ENCODE measurements at regions not wholly inside any gene's neighbourhood (a gene's known extent, or its start where the extent isn't known, plus 50 kb on each side); places are given as distances from the start of the nearest gene placed in this dataset.

GRCh38 chr10:60466267-60467201 lies 76.9 kb upstream of the ANK3 start:
- TF ChIP-seq, protein P1, sequence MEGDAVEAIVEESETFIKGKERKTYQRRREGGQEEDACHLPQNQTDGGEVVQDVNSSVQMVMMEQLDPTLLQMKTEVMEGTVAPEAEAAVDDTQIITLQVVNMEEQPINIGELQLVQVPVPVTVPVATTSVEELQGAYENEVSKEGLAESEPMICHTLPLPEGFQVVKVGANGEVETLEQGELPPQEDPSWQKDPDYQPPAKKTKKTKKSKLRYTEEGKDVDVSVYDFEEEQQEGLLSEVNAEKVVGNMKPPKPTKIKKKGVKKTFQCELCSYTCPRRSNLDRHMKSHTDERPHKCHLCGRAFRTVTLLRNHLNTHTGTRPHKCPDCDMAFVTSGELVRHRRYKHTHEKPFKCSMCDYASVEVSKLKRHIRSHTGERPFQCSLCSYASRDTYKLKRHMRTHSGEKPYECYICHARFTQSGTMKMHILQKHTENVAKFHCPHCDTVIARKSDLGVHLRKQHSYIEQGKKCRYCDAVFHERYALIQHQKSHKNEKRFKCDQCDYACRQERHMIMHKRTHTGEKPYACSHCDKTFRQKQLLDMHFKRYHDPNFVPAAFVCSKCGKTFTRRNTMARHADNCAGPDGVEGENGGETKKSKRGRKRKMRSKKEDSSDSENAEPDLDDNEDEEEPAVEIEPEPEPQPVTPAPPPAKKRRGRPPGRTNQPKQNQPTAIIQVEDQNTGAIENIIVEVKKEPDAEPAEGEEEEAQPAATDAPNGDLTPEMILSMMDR (IDR thresholded peaks at IDR 0.05; ENCODE audit: low read depth, low read length): no peak
- no peak for TF ChIP-seq EZH2phosphoT487 (IDR thresholded peaks at IDR 0.05; ENCODE audit: low read depth)
- Histone ChIP-seq H3K9ac (ENCODE audit: low read length) (no peak overlapping the region), H3K36me3 (replicated peaks; ENCODE audit: low read depth, low read length) (no peaks in the 10 kb centered on the region), H3K9me3 (ENCODE audit: insufficient read depth, low read length) (no peaks in the 10 kb centered on the region), H3K79me2 (ENCODE audit: low read length) (no peaks in the 10 kb centered on the region), H2AFZ (ENCODE audit: low read depth, low read length) (no peak overlapping the region), H4K20me1 (ENCODE audit: insufficient read depth, low read length) (no peaks in the 10 kb centered on the region), H3K27me3 (ENCODE audit: low read depth, low read length) (no peaks in the 10 kb centered on the region), H3K4me2 (ENCODE audit: low read length) (no peak overlapping the region), H3K4me1 (ENCODE audit: low read length) (no peaks in the 10 kb centered on the region; the same call in 1 of the 2 replicates), H3K27ac (ENCODE audit: low read length) (no peak overlapping the region), H3K4me3 (ENCODE audit: low read length) (no peak overlapping the region)

DNA sequence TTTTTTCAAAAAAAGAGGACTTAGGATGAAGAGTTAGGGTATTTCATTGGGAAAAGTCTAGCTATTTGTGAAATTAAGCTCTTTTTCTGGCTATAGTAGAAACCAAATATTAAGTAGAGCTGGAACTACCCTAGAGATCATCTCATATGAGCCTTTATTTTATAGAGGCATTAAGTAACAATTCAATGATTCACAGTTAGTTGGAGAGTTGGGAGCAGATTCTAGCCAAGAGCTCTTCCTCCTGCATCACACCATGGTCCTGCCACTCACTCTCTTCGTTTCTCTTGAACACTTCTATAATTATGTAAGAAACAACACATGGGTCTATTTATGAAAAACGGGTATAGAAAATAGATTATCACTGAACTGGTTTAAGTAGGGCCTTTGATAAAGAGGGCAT lies 76.1 kb upstream of the ANK3 start:
- no peaks in the 10 kb centered on the region for H4K20me1 ChIP-seq (ENCODE audit: insufficient read depth, low read length)
- no peaks in the 10 kb centered on the region for H3K27me3 ChIP-seq (ENCODE audit: low read depth, low read length)
- no peaks in the 10 kb centered on the region for H3K36me3 ChIP-seq (replicated peaks; ENCODE audit: low read depth, low read length)
- no peaks in the 10 kb centered on the region for H3K79me2 ChIP-seq (ENCODE audit: low read length)
- no peak overlapping the region for H3K9ac ChIP-seq (ENCODE audit: low read length)
- TF ChIP-seq EZH2phosphoT487 (IDR thresholded peaks at IDR 0.05; ENCODE audit: low read depth): no peak
- TF ChIP-seq, protein P1 (IDR thresholded peaks at IDR 0.05; ENCODE audit: low read depth, low read length): no peak
- no peak overlapping the region for H3K4me2 ChIP-seq (ENCODE audit: low read length)
- H3K4me1 ChIP-seq (ENCODE audit: low read length): no peaks in the 10 kb centered on the region; the same call in 1 of the 2 replicates
- no peak overlapping the region for H3K4me3 ChIP-seq (ENCODE audit: low read length)
- H3K27ac ChIP-seq (ENCODE audit: low read length): no peak overlapping the region
- no peak overlapping the region for H2AFZ ChIP-seq (ENCODE audit: low read depth, low read length)
- H3K9me3 ChIP-seq (ENCODE audit: insufficient read depth, low read length): no peaks in the 10 kb centered on the region

GRCh38 chr10:60464659-60465058 lies 75.0 kb upstream of the ANK3 start:
- Histone ChIP-seq H2AFZ (ENCODE audit: low read depth, low read length) (no peak overlapping the region), H3K27me3 (ENCODE audit: low read depth, low read length) (no peaks in the 10 kb centered on the region), H3K36me3 (replicated peaks; ENCODE audit: low read depth, low read length) (no peaks in the 10 kb centered on the region), H3K4me3 (ENCODE audit: low read length) (no peak overlapping the region), H3K27ac (ENCODE audit: low read length) (no peak overlapping the region), H3K9ac (ENCODE audit: low read length) (no peak overlapping the region), H3K9me3 (ENCODE audit: insufficient read depth, low read length) (no peaks in the 10 kb centered on the region), H4K20me1 (ENCODE audit: insufficient read depth, low read length) (no peaks in the 10 kb centered on the region), H3K79me2 (ENCODE audit: low read length) (no peaks in the 10 kb centered on the region), H3K4me2 (ENCODE audit: low read length) (no peak overlapping the region), H3K4me1 (ENCODE audit: low read length) (no peaks in the 10 kb centered on the region; the same call in 1 of the 2 replicates)
- TF ChIP-seq, protein P1 (IDR thresholded peaks at IDR 0.05; ENCODE audit: low read depth, low read length): no peak
- TF ChIP-seq EZH2phosphoT487 (IDR thresholded peaks at IDR 0.05; ENCODE audit: low read depth): no peak

DNA sequence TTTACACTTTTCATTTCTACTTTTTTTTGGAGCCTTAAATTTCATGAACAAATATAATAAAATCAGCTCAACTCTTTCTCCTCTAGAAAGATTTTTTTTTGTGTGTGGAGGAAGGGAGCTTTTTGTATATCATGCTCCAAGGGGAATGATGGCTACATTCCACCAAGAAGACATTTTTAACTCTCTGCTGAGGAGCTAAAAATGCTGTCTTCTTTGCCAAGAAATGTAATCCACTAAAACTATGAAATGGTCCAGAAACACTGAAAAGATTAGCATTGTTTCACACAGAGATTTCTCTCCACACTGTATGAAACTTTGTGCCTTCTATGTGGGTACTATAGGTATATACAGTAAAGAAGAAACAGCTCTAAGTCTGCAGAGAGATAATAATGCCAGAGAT lies 74.1 kb upstream of the ANK3 start:
- no peak overlapping the region for H3K27ac ChIP-seq (ENCODE audit: low read length)
- no peak overlapping the region for H3K9ac ChIP-seq (ENCODE audit: low read length)
- H2AFZ ChIP-seq (ENCODE audit: low read depth, low read length): no peak overlapping the region
- H3K4me2 ChIP-seq (ENCODE audit: low read length): no peak overlapping the region
- no peak for TF ChIP-seq EZH2phosphoT487 (IDR thresholded peaks at IDR 0.05; ENCODE audit: low read depth)
- TF ChIP-seq, protein P1 (IDR thresholded peaks at IDR 0.05; ENCODE audit: low read depth, low read length): no peak
- no peaks in the 10 kb centered on the region for H4K20me1 ChIP-seq (ENCODE audit: insufficient read depth, low read length)
- H3K36me3 ChIP-seq (replicated peaks; ENCODE audit: low read depth, low read length): no peaks in the 10 kb centered on the region
- no peaks in the 10 kb centered on the region for H3K79me2 ChIP-seq (ENCODE audit: low read length)
- H3K4me1 ChIP-seq (ENCODE audit: low read length): no peaks in the 10 kb centered on the region; the same call in 1 of the 2 replicates
- H3K27me3 ChIP-seq (ENCODE audit: low read depth, low read length): no peaks in the 10 kb centered on the region
- H3K9me3 ChIP-seq (ENCODE audit: insufficient read depth, low read length): no peaks in the 10 kb centered on the region
- no peak overlapping the region for H3K4me3 ChIP-seq (ENCODE audit: low read length)
